Tibial artery (tissue), 4 donors: ENCODE measurements at regions not wholly inside any gene's neighbourhood (a gene's known extent, or its start where the extent isn't known, plus 50 kb on each side); places are given as distances from the start of the nearest gene placed in this dataset.

Experiments used
- DNase-seq, 2 donors: peaks; one replicate each; pipeline ENCODE4 v3.0.0-alpha.2; 2019
- H3K27ac ChIP-seq, 2 donors: fragments of 200-600 bp; sonication (generic) in 1 of 2; 1 replicate in 1 of 2; 2 replicates in 1 of 2; pipeline ENCODE4 v1.5.1; 2018 to 2019; ENCODE audit warnings: mild to moderate bottlenecking in 1 of 2
- H3K27me3 ChIP-seq, 2 donors: fragments of 200-600 bp; sonication (generic) in 1 of 2; one replicate each; pipeline versions ENCODE4 v1.5.1 to v1.6.0; 2016 to 2019
- H3K36me3 ChIP-seq, 3 donors: fragments of 200-600 bp; sonication (generic) in 2 of 3; one replicate each; pipeline ENCODE4 v1.5.1; 2016 to 2019; ENCODE audit warnings: mild to moderate bottlenecking in 2 of 3
- H3K4me1 ChIP-seq, 4 donors: fragments of 200-600 bp; sonication (generic) in 2 of 4; 1 replicate in 3 of 4; 2 replicates in 1 of 4; pipeline ENCODE4 v1.5.1; 2016 to 2019
- H3K4me3 ChIP-seq, 2 donors: fragments of 200-600 bp; sonication (generic) in 1 of 2; 1 replicate in 1 of 2; 2 replicates in 1 of 2; pipeline ENCODE4 v1.5.1; 2018 to 2019; ENCODE audit warnings: mild to moderate bottlenecking in 2 of 2
- H3K9me3 ChIP-seq, 3 donors: fragments of 200-600 bp; sonication (generic) in 1 of 3; one replicate each; pipeline ENCODE4 v1.5.1; 2016 to 2019
- intact Hi-C: fragments of 100-400 bp; cut with DNase I; formaldehyde crosslinking; loops from one replicate; pipeline ENCODE4 v1.15.0; 2023; ENCODE audit warnings: low total_unique reads
- TF ChIP-seq, protein P1 (sequence below), 2 experiments: fragments of 200-600 bp in 1 of 2; fragments of 450-650 bp in 1 of 2; IDR thresholded peaks; one replicate each; pipeline ENCODE4 v1.5.1; 2017 to 2019; ENCODE audit warnings: antibody characterized with exemption in 2 of 2, mild to moderate bottlenecking in 1 of 2, moderate library complexity in 1 of 2

DNA sequence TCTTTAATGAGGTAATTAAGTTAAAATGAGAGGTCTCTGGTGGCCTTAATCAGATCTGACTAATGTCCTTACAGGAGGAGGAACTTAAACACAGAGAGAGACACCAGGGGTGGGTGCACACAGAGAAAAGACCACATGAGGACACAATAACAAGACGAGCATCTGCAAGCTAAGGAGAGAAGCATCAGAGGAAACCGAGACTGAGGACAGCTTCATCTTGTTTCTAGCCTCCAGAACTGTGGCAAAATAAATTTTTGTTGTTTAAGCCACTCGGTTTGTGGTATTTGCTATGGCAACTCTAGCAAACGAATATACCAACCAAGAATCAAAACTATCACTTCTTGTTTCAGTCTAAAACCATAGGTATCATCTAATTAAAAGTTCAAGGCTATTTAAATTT lies 400.1 kb downstream of the PID1 start:
- H3K9me3 ChIP-seq: no peaks in the 10 kb centered on the region
- no peak overlapping the region for H3K4me3 ChIP-seq
- H3K4me1 ChIP-seq: no peaks in the 10 kb centered on the region
- DNase-seq: no peak
- H3K27ac ChIP-seq: no peak overlapping the region
- intact Hi-C loops: no loop called here
- no peaks in the 10 kb centered on the region for H3K36me3 ChIP-seq
- H3K27me3 ChIP-seq: no peaks in the 10 kb centered on the region
- TF ChIP-seq, protein P1, sequence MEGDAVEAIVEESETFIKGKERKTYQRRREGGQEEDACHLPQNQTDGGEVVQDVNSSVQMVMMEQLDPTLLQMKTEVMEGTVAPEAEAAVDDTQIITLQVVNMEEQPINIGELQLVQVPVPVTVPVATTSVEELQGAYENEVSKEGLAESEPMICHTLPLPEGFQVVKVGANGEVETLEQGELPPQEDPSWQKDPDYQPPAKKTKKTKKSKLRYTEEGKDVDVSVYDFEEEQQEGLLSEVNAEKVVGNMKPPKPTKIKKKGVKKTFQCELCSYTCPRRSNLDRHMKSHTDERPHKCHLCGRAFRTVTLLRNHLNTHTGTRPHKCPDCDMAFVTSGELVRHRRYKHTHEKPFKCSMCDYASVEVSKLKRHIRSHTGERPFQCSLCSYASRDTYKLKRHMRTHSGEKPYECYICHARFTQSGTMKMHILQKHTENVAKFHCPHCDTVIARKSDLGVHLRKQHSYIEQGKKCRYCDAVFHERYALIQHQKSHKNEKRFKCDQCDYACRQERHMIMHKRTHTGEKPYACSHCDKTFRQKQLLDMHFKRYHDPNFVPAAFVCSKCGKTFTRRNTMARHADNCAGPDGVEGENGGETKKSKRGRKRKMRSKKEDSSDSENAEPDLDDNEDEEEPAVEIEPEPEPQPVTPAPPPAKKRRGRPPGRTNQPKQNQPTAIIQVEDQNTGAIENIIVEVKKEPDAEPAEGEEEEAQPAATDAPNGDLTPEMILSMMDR (IDR thresholded peaks at IDR 0.05): no peak

- intact Hi-C loops: no loop called here
- Histone ChIP-seq H3K9me3 (no peaks in the 10 kb centered on the region), H3K27me3 (no peaks in the 10 kb centered on the region), H3K4me1 (no peaks in the 10 kb centered on the region), H3K4me3 (no peak overlapping the region), H3K36me3 (no peaks in the 10 kb centered on the region), H3K27ac (no peak overlapping the region)
- TF ChIP-seq, protein P1 (IDR thresholded peaks at IDR 0.05): no peak
- no peak for DNase-seq
Measured at GRCh38 chr2:228869636-228870264, 401.3 kb downstream of the PID1 start.

- TF ChIP-seq, protein P1 (IDR thresholded peaks at IDR 0.05): no peak
- Histone ChIP-seq H3K4me3 (no peak overlapping the region), H3K4me1 (no peaks in the 10 kb centered on the region), H3K9me3 (no peaks in the 10 kb centered on the region), H3K27me3 (no peaks in the 10 kb centered on the region), H3K36me3 (no peaks in the 10 kb centered on the region), H3K27ac (no peak overlapping the region)
- intact Hi-C loops: no loop called here
- no peak for DNase-seq
Measured at GRCh38 chr2:228867406-228867805, 403.7 kb downstream of the PID1 start.

DNA sequence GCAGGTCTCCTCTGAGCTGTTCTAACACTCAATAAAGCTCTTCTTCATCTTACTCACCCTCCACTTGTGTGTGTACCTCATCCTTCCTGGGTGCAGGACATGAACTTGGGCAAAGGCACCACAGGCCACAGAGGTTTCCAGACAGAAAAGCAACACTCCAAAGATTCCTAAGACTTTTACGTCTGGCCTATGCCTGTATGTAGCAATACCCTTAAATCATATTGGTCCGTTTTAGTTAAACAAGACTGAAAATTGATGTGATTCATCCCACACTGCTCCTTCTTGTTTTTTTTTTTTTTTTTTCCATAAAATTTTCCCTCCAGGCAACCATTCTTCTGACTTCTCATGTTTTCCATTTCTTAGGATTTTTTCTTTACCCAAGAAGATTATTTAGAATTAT lies 404.3 kb downstream of the PID1 start:
- Histone ChIP-seq H3K36me3 (no peaks in the 10 kb centered on the region), H3K27ac (no peak overlapping the region), H3K27me3 (no peaks in the 10 kb centered on the region), H3K4me1 (no peaks in the 10 kb centered on the region), H3K4me3 (no peak overlapping the region), H3K9me3 (no peaks in the 10 kb centered on the region)
- no peak for DNase-seq
- intact Hi-C loops: no loop called here
- TF ChIP-seq, protein P1 (IDR thresholded peaks at IDR 0.05): no peak

DNA sequence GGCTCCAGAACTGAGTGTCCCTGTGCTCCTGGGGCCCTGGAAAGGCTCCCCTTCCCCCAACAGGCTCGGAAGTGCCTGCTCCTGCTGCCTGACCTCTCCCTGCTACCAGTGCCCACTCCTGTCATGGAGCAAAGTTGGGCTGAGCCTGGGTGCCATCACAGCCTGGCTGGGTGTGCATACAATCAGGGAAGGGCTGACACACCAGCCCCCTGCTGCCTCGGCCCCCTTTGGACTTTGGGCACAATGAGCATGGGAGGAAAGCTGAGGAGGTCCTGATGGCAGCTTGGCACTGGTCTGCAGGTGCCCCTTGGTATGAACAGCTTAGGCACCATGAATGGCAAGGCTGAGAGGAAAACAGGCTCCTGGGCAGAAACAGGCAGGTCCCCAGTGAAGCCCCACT lies 405.0 kb downstream of the PID1 start:
- intact Hi-C loops: no loop called here

More for the DNA sequence above, 405.0 kb downstream of the PID1 start:
- Histone ChIP-seq H3K4me3 (no peak overlapping the region), H3K27ac (no peak overlapping the region), H3K9me3 (no peaks in the 10 kb centered on the region), H3K36me3 (no peaks in the 10 kb centered on the region), H3K4me1 (no peaks in the 10 kb centered on the region), H3K27me3 (no peaks in the 10 kb centered on the region)
- TF ChIP-seq, protein P1 (IDR thresholded peaks at IDR 0.05): no peak
- no peak for DNase-seq
